ENCODE measurements at regions not wholly inside any gene's neighbourhood (a gene's known extent, or its start where the extent isn't known, plus 50 kb on each side); places are given as distances from the start of the nearest gene placed in this dataset.

DNA sequence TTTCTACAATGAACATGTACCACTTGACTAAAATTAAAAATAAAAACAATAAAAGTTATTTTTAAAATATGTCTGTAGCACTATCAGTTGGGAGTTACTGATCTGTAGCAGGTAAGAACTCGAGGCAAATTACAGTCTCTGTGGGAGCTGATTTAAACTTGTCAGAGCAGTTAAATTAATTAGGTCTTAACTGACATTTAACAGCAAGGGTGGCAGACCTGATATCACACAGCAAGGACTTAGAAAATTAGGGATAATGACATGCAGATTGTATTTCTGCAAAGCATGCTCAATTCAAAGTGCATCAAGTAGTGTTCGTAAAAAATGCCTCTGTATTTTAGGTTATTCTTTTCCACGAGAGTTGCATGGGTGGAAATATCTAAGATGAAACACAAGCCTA is 208.9 kb downstream of the SPATA18 start (continued):
- no peak for TF ChIP-seq MXD4 (CRISPR knock-in tag; IDR thresholded peaks at IDR 0.05; ENCODE audit: borderline replicate concordance)
- no peak for TF ChIP-seq FOXP4 (CRISPR knock-in tag; IDR thresholded peaks at IDR 0.05)
- no peak for TF ChIP-seq NFATC4 (CRISPR knock-in tag; IDR thresholded peaks at IDR 0.05)
- TF ChIP-seq ZNF512 (CRISPR knock-in tag; IDR thresholded peaks at IDR 0.05; ENCODE audit: borderline replicate concordance), result no peak

DNA sequence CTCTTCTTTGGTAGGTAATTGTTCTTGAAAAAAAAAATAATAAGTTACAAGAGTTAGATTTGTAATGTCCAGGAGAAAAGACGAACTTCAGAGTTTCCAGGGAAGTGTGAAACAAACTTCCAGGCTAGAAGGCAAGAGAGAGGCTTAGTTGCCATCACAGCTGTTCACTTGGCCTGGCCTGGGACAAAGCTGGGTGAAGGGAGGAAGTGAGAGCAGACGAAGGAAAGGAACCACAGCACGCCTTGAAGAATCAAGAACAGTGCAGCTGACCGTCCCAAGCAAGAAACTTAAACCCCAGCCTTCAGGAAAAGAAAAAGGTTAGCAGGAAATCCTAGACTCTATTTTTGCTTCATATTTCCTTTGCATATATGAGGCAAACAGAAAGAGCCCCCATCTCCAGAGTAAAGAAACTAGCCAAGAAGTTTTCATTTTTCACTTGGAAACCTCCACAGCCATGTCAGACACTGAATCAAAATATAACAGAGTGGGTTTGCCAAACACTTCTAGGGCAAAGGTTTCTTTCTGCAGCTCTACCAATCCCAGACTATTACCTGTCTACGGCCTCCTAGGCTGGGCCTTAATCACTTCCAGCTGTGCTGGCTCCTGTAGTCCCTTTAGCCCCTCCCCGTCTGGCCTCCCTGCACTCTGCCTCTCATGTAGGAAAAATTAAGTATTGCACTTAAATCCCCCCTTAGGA is 209.6 kb downstream of the SPATA18 start:
- TF ChIP-seq ARID4B (CRISPR knock-in tag; IDR thresholded peaks at IDR 0.05; ENCODE audit: borderline replicate concordance) (no peak), JAZF1 (CRISPR knock-in tag; IDR thresholded peaks at IDR 0.05) (no peak), CREB1 (CRISPR knock-in tag; IDR thresholded peaks at IDR 0.05) (no peak), NR2C2 (CRISPR knock-in tag; IDR thresholded peaks at IDR 0.05) (no peak), ATF3 (CRISPR knock-in tag; conservative IDR thresholded peaks at IDR 0.05) (no peak), ATF2 (CRISPR knock-in tag; IDR thresholded peaks at IDR 0.05; ENCODE audit: borderline replicate concordance, low read depth) (no peak), KAT7 (CRISPR knock-in tag; IDR thresholded peaks at IDR 0.05; ENCODE audit: borderline replicate concordance) (no peak), NFATC4 (CRISPR knock-in tag; IDR thresholded peaks at IDR 0.05) (no peak), ZMAT4 (CRISPR knock-in tag; IDR thresholded peaks at IDR 0.05) (no peak), PRRX2 (CRISPR knock-in tag; IDR thresholded peaks at IDR 0.05) (no peak), FOXP1 (CRISPR knock-in tag; IDR thresholded peaks at IDR 0.05; ENCODE audit: borderline replicate concordance) (no peak), ZNF423 (CRISPR knock-in tag; IDR thresholded peaks at IDR 0.05) (no peak), ZBTB21 (CRISPR knock-in tag; IDR thresholded peaks at IDR 0.05; ENCODE audit: borderline replicate concordance) (no peak)
- TF ChIP-seq, protein P1, sequence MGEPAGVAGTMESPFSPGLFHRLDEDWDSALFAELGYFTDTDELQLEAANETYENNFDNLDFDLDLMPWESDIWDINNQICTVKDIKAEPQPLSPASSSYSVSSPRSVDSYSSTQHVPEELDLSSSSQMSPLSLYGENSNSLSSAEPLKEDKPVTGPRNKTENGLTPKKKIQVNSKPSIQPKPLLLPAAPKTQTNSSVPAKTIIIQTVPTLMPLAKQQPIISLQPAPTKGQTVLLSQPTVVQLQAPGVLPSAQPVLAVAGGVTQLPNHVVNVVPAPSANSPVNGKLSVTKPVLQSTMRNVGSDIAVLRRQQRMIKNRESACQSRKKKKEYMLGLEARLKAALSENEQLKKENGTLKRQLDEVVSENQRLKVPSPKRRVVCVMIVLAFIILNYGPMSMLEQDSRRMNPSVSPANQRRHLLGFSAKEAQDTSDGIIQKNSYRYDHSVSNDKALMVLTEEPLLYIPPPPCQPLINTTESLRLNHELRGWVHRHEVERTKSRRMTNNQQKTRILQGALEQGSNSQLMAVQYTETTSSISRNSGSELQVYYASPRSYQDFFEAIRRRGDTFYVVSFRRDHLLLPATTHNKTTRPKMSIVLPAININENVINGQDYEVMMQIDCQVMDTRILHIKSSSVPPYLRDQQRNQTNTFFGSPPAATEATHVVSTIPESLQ (CRISPR knock-in tag; IDR thresholded peaks at IDR 0.05), result no peak
- TF ChIP-seq, protein P2, sequence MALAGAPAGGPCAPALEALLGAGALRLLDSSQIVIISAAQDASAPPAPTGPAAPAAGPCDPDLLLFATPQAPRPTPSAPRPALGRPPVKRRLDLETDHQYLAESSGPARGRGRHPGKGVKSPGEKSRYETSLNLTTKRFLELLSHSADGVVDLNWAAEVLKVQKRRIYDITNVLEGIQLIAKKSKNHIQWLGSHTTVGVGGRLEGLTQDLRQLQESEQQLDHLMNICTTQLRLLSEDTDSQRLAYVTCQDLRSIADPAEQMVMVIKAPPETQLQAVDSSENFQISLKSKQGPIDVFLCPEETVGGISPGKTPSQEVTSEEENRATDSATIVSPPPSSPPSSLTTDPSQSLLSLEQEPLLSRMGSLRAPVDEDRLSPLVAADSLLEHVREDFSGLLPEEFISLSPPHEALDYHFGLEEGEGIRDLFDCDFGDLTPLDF (CRISPR knock-in tag; IDR thresholded peaks at IDR 0.05), result no peak
- ChIA-PET CTCF (interaction anchor here (0.6 to 1.0 kb wide), 2 partner anchors 366 to 722 kb away, joined by 3 read pairs; no protein-coding TSS in a partner anchor), POLR2A (interaction anchor here (0.7 kb wide), 3 partner anchors 9 to 219 kb away, joined by 3 read pairs; no protein-coding TSS in a partner anchor)
- ATAC-seq (no peak), DNase-seq (ENCODE audit: low spot score) (no peak)
- H3K27ac Mint-ChIP-seq, result no peak overlapping the region
- 0 out of 2 replicates have a peak, but pooled peaks cover 5% of the 10 kb centered on the region for H3K9me3 Mint-ChIP-seq
- no peak overlapping the region for H3K4me3 Mint-ChIP-seq
- H3K4me1 Mint-ChIP-seq, result no peaks in the 10 kb centered on the region
- no peaks in the 10 kb centered on the region for H3K27me3 Mint-ChIP-seq (ENCODE audit: low read depth)
- H3K36me3 Mint-ChIP-seq, result no peaks in the 10 kb centered on the region
